ENCODE measurements at regions not wholly inside any gene's neighbourhood (a gene's known extent, or its start where the extent isn't known, plus 50 kb on each side); places are given as distances from the start of the nearest gene placed in this dataset.

GRCh38 chr17:33904476-33904875 is 350.6 kb upstream of the CCL2 start:
- TF ChIP-seq, protein P1, sequence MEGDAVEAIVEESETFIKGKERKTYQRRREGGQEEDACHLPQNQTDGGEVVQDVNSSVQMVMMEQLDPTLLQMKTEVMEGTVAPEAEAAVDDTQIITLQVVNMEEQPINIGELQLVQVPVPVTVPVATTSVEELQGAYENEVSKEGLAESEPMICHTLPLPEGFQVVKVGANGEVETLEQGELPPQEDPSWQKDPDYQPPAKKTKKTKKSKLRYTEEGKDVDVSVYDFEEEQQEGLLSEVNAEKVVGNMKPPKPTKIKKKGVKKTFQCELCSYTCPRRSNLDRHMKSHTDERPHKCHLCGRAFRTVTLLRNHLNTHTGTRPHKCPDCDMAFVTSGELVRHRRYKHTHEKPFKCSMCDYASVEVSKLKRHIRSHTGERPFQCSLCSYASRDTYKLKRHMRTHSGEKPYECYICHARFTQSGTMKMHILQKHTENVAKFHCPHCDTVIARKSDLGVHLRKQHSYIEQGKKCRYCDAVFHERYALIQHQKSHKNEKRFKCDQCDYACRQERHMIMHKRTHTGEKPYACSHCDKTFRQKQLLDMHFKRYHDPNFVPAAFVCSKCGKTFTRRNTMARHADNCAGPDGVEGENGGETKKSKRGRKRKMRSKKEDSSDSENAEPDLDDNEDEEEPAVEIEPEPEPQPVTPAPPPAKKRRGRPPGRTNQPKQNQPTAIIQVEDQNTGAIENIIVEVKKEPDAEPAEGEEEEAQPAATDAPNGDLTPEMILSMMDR (conservative IDR thresholded peaks at IDR 0.05; ENCODE audit: low read depth, low read length), result no peak

GRCh38 chr17:33905338-33905800 is 349.7 kb upstream of the CCL2 start:
- TF ChIP-seq, protein P1 (conservative IDR thresholded peaks at IDR 0.05; ENCODE audit: low read depth, low read length), result no peak
- no peak overlapping the region for H3K4me3 ChIP-seq (ENCODE audit: low read depth, low read length)
- DNase-seq (ENCODE audit: low read depth), result no peak

More at GRCh38 chr17:33904476-33904875, 350.6 kb upstream of the CCL2 start:
- H3K4me3 ChIP-seq (ENCODE audit: low read depth, low read length), result no peak overlapping the region
- no peak for DNase-seq (ENCODE audit: low read depth)

DNA sequence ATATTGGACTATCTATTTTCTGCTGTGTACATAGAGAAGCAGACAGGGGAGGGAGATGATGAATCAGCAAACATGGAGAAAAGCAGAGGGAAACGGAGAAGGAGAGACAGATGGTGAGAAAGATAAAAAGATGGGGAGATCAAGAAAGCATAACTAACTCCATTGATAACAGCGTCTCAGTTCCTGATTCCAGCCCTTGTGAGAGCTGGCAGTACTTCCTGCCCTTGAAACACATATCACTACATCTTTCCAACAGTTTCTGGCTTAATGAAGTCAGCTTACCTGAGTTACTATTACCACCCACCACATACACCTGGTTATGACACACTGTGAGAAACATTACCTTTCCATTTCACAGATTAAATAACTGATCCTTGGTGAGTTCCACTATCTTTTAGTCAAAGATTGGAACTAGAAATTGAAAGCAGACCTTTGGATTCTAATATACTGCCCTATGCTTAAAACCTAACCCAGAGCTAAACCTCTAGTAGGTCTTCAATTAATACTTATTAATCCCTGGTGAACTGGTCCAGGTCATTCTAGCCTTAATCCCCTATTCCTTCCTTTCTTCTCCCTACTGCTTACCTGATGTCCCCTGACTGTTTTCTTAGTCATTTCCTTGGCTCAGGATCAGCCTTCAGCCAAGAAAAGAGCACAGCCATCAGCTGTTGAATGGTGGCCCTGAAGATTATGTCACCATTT is 346.6 kb upstream of the CCL2 start:
- TF ChIP-seq, protein P1 (conservative IDR thresholded peaks at IDR 0.05; ENCODE audit: low read depth, low read length), result no peak
- DNase-seq (ENCODE audit: low read depth), result no peak
- H3K4me3 ChIP-seq (ENCODE audit: low read depth, low read length), result no peak overlapping the region

DNA sequence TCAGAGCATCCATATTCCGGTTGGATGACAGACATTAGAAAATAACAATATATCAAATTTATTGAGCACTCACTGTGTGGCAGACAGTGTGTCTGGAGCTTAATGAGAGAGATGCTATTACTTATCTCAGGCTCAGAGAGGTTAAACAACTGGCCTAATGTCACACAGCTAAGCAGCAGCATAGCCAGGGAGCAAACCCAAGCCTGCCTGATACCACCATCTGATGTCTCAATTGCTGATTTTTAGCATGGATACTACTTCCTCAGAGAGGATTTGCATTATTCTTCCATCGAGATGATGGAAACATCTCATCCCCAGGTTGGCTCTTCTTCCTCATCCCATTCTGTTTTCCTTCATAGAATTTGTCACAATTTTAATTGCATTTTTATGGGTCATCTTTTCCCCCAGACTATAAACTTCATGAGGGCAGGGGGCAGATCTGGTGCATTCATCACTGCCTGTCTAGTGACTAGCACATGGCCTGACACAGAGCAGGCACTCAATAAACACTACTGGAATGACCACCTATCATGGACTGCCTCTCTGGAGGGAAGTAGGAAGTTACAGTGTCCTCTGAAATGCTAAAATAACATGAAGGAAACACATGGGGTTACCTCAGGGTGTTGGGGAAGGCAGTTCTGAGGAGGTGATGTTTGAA is 344.8 kb upstream of the CCL2 start:
- H3K4me3 ChIP-seq (ENCODE audit: low read depth, low read length), result no peak overlapping the region
- no peak for DNase-seq (ENCODE audit: low read depth)
- TF ChIP-seq, protein P1 (conservative IDR thresholded peaks at IDR 0.05; ENCODE audit: low read depth, low read length), result no peak

DNA sequence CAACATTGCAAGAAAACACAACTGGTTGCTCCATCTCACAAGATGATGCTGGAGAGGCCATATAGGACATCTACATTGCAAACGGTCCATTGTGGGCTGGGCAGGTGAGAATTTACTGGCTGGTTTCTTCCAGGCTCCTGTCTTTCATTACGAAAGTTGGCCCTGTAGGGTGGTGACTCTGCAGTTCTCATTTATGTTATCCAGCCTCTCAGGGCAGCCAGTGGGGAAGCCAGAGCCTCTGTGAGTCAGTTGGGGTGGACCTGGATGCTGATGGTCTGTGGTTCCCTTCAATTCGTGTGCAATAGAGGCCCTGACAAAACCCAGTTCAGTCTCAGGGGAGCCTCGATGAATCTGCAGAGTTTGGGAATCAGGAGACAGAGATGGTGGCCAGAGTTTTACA is 341.0 kb upstream of the CCL2 start:
- TF ChIP-seq, protein P1 (conservative IDR thresholded peaks at IDR 0.05; ENCODE audit: low read depth, low read length), result no peak
- H3K4me3 ChIP-seq (ENCODE audit: low read depth, low read length), result no peak overlapping the region
- no peak for DNase-seq (ENCODE audit: low read depth)

GRCh38 chr17:33922971-33923370 is 332.1 kb upstream of the CCL2 start:
- TF ChIP-seq, protein P1 (conservative IDR thresholded peaks at IDR 0.05; ENCODE audit: low read depth, low read length), result no peak
- no peak for DNase-seq (ENCODE audit: low read depth)

More at GRCh38 chr17:33922971-33923370, 332.1 kb upstream of the CCL2 start:
- no peak overlapping the region for H3K4me3 ChIP-seq (ENCODE audit: low read depth, low read length)
